ENCODE measurements at regions not wholly inside any gene's neighbourhood (a gene's known extent, or its start where the extent isn't known, plus 50 kb on each side); places are given as distances from the start of the nearest gene placed in this dataset.

DNA sequence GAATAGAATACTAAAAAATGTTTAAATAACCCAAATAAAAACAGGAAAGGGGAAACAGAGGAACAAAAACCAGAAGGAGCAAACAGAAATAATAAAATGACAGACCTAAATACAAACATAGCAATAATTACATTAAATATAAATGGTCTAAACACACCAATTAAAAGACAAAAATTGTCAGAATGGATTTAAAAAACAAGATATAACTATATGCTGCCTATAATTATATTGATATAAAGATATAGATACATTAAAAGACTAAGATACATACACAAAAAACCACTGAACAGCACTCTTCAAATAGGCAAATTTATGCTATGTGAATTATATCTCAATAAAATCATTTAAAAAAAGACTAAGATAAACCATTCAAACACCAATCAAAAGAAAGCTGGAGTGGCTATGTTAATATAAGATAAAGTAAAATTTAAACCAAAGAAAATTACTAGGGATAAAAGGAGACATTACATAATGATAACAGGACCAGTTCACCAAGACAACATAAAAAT is 168.9 kb downstream of the SMAD6 start:
- Histone ChIP-seq H3K56ac (ENCODE audit: extremely low read depth, insufficient read depth, low read length) (no peak overlapping the region), H2AK9ac (replicated peaks; ENCODE audit: low read depth, low read length, poor library complexity) (no peak overlapping the region), H3K79me1 (ENCODE audit: low read depth in 1 of 2, low read length in 2 of 2) (no peaks in the 10 kb centered on the region; a peak in 1 of 4 replicates), H3K4me2 (ENCODE audit: low read depth, low read length) (no peak overlapping the region), H3K9me1 (ENCODE audit: insufficient read depth, low read length) (0 out of 2 replicates have a peak, but pooled peaks cover 3% of the 10 kb centered on the region), H3K14ac (replicated peaks; ENCODE audit: low read depth, low read length) (no peak overlapping the region), H4K20me1 (ENCODE audit: insufficient read depth, low read length) (no peaks in the 10 kb centered on the region; the same call in 1 of the 2 replicates), H3K23ac (ENCODE audit: low read depth, low read length) (no peak overlapping the region), H3K27me3 (ENCODE audit: control insufficient read depth, insufficient read depth, low read length) (peaks cover 4% of the 10 kb centered on the region), H4K91ac (ENCODE audit: insufficient read depth, low read depth, low read length) (no peak overlapping the region), H2BK15ac (ENCODE audit: low read depth, low read length) (no peak overlapping the region), H2AFZ (replicated peaks; ENCODE audit: low read length, poor library complexity) (no peak overlapping the region), H3K18ac (ENCODE audit: low read depth, low read length) (no peak overlapping the region), H4K8ac (ENCODE audit: low read depth in 2 of 2, low read length in 2 of 2) (no peak overlapping the region), H3K9ac (ENCODE audit: low read depth, low read length) (no peak overlapping the region), H2AK5ac (ENCODE audit: low read depth, low read length) (no peak overlapping the region), H4K5ac (ENCODE audit: low read depth, low read length) (no peak overlapping the region), H3K4me1 (ENCODE audit: control insufficient read depth, insufficient read depth, low read length) (no peaks in the 10 kb centered on the region), H2BK120ac (ENCODE audit: low read depth, low read length) (no peak overlapping the region), H2BK5ac (ENCODE audit: low read depth, low read length, poor library complexity, severe bottlenecking) (no peak overlapping the region), H3K4ac (ENCODE audit: low read depth, low read length) (no peak overlapping the region), H3K4me3 (ENCODE audit: insufficient read depth, low read depth, low read length) (no peak overlapping the region), H3K36me3 (ENCODE audit: control insufficient read depth, insufficient read depth, low read length) (peaks cover 4% of the 10 kb centered on the region; the same call in 1 of the 2 replicates), H3K9me3 (ENCODE audit: control insufficient read depth, insufficient read depth, low read length) (no peaks in the 10 kb centered on the region), H2BK20ac (ENCODE audit: low read depth, low read length) (no peak overlapping the region), H3K27ac (ENCODE audit: insufficient read depth, low read length) (no peak overlapping the region)
- in situ Hi-C loops (cut with MboI; ENCODE audit: low sequenced_read_pairs) = loop anchor here (25.0 kb wide), 1 partner anchor 509 kb away; the partner anchor contains the start of gene TIPIN
- dilution Hi-C loops (cut with HindIII; ENCODE audit: low sequenced_read_pairs, unreplicated experiment) = no loop called here
- no TSS peak for BruUV-seq (replicated peaks)
- DNase-seq (no peak), ATAC-seq (ENCODE audit: low read depth) (no peak)
- TF ChIP-seq MAFK (IDR thresholded peaks at IDR 0.05; ENCODE audit: low read depth, low read length) = no peak
- no peak for TF ChIP-seq FOS (IDR thresholded peaks at IDR 0.05; ENCODE audit: low read depth, low read length)
- TF ChIP-seq MAZ (IDR thresholded peaks at IDR 0.05; ENCODE audit: borderline replicate concordance, low read depth, low read length) = no peak
- TF ChIP-seq SMC3 (IDR thresholded peaks at IDR 0.05; ENCODE audit: low read depth, low read length) = no peak
- no peak for TF ChIP-seq CEBPB (IDR thresholded peaks at IDR 0.05; ENCODE audit: low read depth, low read length)
- TF ChIP-seq RFX5 (IDR thresholded peaks at IDR 0.05; ENCODE audit: low read depth, low read length) = no peak
- TF ChIP-seq, protein P1, sequence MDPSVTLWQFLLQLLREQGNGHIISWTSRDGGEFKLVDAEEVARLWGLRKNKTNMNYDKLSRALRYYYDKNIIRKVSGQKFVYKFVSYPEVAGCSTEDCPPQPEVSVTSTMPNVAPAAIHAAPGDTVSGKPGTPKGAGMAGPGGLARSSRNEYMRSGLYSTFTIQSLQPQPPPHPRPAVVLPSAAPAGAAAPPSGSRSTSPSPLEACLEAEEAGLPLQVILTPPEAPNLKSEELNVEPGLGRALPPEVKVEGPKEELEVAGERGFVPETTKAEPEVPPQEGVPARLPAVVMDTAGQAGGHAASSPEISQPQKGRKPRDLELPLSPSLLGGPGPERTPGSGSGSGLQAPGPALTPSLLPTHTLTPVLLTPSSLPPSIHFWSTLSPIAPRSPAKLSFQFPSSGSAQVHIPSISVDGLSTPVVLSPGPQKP (IDR thresholded peaks at IDR 0.05; ENCODE audit: borderline replicate concordance, low read depth, low read length) = no peak
- no peak for TF ChIP-seq USF2 (IDR thresholded peaks at IDR 0.05; ENCODE audit: low read depth, low read length)
- no peak for TF ChIP-seq CHD1 (IDR thresholded peaks at IDR 0.05; ENCODE audit: low read depth, low read length)
- no peak for TF ChIP-seq NFE2L2 (IDR thresholded peaks at IDR 0.05; ENCODE audit: low read depth, low read length)
- no peak for TF ChIP-seq MXI1 (IDR thresholded peaks at IDR 0.05; ENCODE audit: borderline replicate concordance, low read depth, low read length)
- no peak for TF ChIP-seq BHLHE40 (IDR thresholded peaks at IDR 0.05; ENCODE audit: low read depth, low read length)
- ChIA-PET CTCF (no interaction called here), POLR2A (ENCODE audit: unreplicated experiment) (no interaction called here)
- intact Hi-C loops (cut with micrococcal nuclease) = no loop called here
